HEK293T (cell line): ENCODE measurements at regions not wholly inside any gene's neighbourhood (a gene's known extent, or its start where the extent isn't known, plus 50 kb on each side); places are given as distances from the start of the nearest gene placed in this dataset.

Source experiments
- BHLHE40 ChIP-seq: fragments of 450-650 bp; IDR thresholded peaks from 2 replicates; pipeline ENCODE4 v1.6.1; 2016; ENCODE audit warnings: mild to moderate bottlenecking, moderate library complexity, borderline replicate concordance
- FOXK2 ChIP-seq: fragments of 450-650 bp; IDR thresholded peaks from 2 replicates; pipeline ENCODE4 v1.6.1; 2016; ENCODE audit warnings: mild to moderate bottlenecking
- FOXM1 ChIP-seq: fragments of 450-650 bp; IDR thresholded peaks from 2 replicates; pipeline ENCODE4 v1.6.1; 2017; ENCODE audit warnings: mild to moderate bottlenecking, borderline replicate concordance
- TARDBP ChIP-seq: fragments of 450-650 bp; IDR thresholded peaks from 2 replicates; pipeline ENCODE4 v1.6.1; 2016
- ZNF384 ChIP-seq: fragments of 450-650 bp; IDR thresholded peaks from 2 replicates; pipeline ENCODE4 v1.6.1; 2016

DNA sequence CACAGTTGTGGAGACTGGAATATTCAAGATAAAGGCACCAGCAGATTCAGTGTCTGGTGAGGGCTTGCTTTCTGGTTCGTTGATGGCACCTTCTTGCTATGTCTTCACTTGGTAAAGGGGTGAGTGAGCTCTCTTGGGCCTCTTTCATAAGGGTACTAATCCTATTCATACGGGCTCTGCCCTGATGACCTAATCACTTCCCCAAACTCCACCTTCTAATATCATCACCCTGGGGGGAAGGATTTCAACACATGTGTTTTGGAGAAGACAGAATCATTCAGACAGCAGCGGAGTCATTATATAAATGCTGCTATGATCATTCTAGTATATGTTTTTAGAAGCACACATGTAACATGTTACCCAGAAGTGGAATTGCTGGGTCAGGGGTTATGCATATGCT is 295.3 kb upstream of the CTSO start:
- TF ChIP-seq TARDBP (no peak), ZNF384 (no peak), FOXK2 (no peak), BHLHE40 (no peak), FOXM1 (no peak)
